ENCODE measurements at regions not wholly inside any gene's neighbourhood (a gene's known extent, or its start where the extent isn't known, plus 50 kb on each side); places are given as distances from the start of the nearest gene placed in this dataset.

GRCh38 chr4:11326021-11326420 is 102.7 kb downstream of the HS3ST1 start:
- TF ChIP-seq CTCF (IDR thresholded peaks at IDR 0.05) (no peak), POLR2A (IDR thresholded peaks at IDR 0.05) (no peak)

All from body of pancreas (tissue), 4 donors.